GM18867 (cell line): ENCODE measurements at regions not wholly inside any gene's neighbourhood (a gene's known extent, or its start where the extent isn't known, plus 50 kb on each side); places are given as distances from the start of the nearest gene placed in this dataset.
"Not testable (repeated sequence)": the region's sequence is repeated elsewhere in the genome, so short reads cannot be mapped to it uniquely, and the experiment has no call there.

ENCODE experiments used
- ATAC-seq: cut with Tn5 transposase; IDR thresholded peaks from one replicate; pipeline ENCODE4 v1.9.1; 2021; ENCODE audit warnings: mild to moderate bottlenecking, moderate library complexity; ENCODE audit not compliant: unreplicated experiment

DNA sequence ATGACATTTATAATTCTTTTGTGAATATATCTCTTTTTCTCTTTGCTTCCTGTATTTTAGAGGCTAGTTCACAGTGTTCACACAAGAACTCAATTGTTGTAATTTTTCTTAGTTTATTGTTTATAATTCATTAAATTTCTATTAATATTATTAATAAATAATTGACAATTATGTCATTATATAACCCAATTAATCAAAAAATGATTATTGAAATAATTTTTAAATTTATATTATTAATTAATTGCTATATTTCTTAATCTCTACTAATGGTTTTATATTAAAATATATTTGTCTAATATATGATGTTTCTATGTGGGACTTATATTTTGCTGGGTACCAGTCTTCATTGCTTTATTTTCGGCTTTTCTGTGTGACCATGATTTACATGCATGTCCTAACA lies 618.4 kb downstream of the CDH9 start:
- ATAC-seq: no peak

DNA sequence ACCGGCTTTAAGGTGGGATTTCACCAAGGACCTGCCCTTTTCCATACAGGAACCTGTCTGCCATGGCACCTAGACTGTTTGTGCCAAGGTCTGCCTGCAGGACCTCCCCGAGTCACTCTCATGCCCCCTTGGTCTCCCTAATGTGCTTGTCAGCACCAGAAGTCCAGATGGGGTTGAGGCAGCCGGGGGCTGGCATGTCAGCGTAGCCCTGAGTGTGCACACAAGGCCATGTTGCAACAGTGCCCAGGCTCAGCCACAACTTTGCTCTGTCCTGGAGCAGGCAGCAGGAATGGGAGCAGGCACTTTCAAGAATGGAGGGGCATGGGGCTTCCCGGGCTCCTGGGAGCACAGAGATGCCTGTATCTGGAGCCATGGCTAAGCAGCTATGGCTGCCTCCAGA lies 621.5 kb downstream of the CDH9 start:
- no peak for ATAC-seq

DNA sequence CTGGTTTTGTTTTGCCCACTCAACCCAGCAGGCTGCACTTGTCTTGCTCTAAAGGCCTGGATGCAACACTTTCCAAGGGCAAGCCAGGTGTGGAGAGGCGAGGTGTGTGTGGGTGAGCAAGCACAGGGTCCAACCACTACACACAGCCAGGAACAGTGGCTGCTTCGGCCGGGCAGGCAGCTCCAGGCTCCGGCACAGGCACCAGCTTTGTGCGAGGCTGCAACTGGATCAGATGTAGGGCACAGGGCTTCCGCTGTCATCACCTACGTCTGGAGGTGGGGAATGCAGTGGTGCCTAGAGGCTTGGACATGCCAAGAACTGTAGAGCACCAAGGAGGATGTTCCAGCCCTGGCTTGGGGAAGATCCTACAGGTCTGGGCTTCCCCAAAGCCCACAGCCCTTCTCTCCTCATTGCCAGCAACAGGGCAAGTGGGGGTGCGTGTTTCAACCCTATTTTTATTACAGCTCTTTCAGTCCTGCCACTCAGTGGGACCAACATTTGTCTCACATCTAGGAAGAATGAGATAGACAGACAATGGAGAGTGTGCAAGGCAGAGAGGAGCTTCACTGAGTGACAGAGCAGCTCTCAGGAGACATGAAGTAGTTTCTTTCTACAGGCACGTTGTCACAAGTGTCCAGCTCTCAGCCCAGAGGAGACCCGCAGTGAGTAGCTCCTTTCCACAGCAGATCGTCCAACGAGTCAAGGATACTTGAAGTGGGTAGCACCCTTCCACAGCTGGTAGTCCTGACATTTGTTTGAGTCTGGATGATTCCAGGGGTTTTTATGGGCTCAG lies 622.2 kb downstream of the CDH9 start:
- no peak for ATAC-seq

DNA sequence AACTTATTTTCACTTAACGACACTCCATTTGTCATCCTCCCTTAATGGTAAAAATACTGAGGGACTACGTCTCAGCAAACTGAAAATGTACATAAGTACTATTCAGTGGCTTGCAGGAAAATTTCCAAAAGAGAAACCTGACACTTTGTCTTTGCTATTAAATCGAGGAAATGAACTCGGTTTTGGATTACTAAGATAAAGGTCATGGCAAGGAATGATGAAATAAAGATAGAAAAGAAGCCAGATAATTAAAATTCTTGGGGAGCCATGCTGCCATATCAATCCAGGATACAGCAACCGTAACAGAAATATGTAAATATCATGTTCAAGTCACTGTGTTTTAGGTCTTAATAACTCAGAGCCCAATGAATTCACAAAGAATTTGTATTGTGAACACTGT lies 647.8 kb downstream of the CDH9 start:
- ATAC-seq: no peak

DNA sequence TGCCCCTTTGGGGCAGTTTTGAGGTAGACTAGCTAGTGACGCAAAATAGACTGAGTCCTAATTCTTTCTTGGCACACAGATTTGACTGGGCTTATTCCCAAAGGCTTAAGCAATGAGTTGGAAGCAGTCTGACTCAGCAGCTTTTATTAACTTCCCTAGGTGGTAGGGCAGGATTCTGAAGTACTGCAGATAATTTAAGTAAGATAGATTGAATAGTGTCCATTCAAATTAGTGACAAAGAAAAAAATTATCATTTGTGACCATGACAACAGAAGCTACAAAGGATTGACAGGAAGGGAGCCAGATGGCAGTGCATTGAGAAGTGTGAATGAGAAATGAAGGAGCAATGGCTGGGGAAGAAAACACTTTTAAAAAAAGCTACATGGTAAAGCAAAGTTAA lies 649.4 kb downstream of the CDH9 start:
- no peak for ATAC-seq

DNA sequence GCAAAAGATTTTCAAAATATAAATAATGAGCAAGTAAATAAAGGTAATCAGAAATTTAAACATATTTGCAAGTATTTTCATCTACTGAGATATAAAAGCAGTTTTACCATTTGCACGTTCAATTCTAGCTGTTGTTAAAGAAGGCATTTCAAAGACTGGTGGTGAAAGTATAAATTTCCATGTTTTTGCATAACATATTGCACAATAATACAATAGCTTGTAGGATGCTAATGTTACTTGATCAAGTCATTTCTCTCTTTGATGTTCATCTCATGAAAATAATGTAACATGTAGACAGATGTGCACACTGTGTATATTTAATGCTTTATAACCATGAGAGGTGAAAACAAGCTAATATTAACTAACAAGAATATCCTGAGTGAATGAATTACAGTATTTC lies 651.9 kb downstream of the CDH9 start:
- ATAC-seq: no peak

DNA sequence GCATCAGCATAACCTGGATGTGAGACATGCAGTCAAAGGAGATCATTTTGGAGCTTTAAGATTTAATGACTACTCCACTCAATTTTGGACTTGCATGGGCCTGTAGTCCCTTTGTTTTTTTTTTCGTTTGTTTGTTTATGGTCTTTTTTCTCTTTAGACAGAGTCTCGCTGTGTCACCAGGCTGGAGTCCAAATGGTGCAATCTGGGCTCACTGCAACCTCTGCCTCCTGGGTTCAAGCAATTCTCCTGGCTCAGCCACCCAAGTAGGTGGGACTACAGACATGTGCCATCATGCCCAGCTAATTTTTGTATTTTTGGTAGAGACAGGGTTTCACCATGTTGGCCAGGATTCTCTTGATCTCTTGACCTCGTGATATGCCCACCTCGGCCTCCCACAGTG lies 673.8 kb downstream of the CDH9 start:
- not testable (repeated sequence) for ATAC-seq

DNA sequence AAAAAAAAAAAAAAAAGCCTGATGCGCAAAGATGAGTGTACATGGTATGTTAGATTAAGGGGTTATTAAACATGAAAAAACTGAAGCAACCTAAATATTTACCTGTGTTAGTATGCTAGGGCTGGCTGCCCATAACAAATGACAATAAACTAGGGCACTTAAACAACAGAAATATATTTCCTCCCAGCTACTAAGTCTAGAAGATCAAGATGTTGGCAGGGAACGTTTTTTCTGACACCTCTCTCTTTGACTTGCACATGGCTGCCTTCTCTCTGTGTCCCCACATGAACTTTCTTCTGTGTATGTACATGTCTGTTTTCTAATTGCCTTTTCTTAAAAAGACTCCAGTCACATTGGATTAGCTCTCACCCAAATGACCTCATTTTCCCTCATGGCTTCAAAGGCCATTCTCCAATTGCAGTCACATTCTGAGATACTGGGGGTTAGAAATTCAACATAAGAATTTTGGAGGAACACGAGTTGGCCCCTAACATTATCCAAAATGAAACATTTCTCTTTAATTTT lies 694.5 kb downstream of the CDH9 start:
- no peak for ATAC-seq

DNA sequence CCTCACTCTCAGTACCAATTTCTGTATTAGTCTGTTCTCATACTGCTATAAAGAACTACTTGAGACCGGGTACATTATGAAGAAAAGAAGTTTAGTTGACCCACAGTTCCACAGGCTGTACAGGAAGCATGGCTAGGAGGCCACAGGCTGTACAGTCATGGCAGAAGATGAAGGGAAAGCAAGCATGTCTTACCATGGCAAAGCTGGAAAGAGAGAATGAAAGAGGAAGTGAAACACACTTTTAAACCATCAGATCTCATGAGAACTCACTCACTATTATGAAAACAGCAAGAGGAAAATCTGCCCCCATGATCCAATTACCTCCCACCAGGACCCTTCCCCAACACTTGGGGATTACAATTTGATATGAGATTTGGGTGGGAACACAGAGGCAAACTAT lies 698.8 kb downstream of the CDH9 start:
- ATAC-seq: no peak

DNA sequence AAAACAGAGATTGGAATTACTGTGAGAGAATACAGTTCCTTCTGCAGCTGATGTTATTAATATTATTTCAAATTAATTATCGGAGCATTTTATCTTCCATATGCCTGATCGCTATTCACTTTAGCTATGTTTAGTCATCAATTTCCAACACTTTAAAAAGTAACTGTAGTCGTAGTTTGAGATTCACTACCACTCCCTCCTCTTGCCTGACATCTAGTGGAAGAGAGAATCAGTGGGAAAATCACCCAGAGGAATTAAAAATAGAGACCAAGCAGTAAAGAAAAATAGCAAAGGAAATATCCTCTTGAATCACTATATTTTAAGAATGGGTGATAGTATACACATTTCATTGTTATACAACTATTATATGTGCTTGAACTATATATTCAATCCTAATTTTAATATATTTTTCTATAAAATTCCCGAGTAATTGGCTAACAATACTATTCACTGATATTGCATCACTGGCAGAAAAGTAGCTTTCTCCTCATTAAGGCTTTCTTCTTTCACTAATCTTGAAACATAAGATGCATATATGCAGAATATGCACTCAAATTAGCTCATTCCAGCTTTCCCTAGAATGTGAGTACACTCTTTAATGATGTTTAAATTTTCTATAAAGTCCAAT lies 708.7 kb downstream of the CDH9 start:
- ATAC-seq: no peak

DNA sequence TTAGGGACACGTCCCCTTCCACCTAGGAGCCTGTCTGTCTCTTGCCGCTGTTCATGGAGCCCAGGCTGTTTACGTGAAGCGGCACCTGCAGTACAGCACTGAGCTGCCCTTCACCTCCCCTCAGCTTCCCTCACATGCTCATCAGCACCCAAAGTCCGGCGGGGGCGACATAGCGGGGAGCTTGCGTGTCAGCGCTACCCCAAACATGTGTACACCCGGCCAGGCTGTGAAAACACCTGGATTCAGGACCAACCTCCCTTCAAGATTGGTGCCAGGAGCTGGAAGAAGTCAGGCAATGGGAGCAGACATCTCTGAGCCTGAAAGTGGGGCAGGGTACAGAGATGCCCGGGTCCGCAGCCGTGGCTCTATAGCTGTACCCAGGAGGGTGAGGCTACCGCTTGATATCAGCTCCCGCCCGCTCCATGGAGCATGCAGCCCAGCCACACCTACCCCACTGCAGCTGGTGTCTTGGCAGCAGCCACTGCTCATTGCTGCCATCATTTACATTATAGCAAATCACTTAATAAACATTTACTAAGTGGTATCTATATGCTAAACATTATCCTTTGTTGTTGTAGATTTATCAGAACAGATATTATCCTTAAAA lies 712.1 kb downstream of the CDH9 start:
- no peak for ATAC-seq

DNA sequence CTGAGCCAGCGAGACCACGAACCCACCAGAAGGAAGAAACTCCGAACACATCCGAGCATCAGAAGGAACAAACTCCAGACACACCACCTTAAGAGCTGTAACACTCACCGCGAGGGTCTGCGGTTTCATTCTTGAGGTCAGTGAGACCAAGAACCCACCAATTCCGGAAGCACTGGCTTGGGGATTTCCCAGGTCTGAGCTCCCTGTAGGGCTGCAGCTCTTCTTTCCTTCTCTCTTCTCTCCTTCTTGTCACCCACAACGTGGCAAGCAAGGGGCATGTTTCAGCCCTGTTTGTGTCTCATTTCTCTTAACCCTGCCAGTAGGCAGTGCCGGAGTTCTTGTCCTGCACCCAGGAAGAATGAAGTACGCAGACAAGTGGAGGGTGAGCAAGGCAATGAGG lies 713.0 kb downstream of the CDH9 start:
- not testable (repeated sequence) for ATAC-seq

DNA sequence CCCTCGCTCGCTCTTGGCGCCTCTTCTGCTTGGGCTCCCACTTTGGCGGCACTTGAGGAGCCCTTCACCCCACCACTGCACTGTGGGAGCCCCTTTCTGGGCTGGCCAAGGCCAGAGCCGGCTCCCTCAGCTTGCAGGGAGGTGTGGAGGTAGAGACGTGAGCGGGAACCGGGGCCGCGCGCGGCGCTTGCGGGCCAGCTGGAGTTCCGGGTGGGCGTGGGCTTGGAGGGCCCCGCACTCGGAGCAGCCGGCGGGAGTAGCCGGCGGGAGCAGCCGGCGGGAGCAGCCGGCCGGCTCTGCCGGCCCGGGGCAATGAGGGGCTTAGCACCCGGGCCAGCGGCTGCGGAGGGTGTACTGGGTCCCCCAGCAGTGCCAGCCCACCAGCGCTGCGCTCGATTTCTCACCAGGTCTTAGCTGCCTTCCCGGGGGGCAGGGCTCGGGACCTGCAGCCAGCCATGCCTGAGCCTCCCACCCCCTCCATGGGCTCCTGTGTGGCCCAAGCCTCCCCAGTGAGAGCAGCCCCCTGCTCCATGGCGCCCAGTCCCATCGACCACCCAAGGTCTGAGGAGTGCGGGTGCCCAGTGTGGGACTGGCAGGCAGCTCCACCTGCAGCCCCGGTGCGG lies 714.0 kb downstream of the CDH9 start:
- ATAC-seq: not testable (repeated sequence)

DNA sequence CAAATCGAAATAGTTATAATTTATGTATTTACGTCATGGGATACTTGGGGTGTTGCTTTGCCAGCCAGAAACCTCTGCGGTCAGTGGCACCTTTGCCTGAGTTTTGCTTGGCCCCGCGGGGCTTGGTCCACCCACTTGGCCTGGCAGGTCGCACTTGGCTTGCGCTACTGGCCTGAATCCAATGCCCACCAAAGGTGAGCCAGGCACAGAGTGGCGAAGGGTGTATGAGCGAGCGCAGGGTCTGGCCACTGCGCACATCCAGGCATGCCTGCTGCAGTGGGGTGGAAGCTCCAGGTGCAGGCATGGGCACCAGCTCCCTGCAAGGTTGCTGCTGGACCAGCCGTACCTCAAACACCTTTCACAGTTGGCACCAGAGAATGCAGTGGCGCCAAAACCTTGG lies 714.6 kb downstream of the CDH9 start:
- no peak for ATAC-seq

DNA sequence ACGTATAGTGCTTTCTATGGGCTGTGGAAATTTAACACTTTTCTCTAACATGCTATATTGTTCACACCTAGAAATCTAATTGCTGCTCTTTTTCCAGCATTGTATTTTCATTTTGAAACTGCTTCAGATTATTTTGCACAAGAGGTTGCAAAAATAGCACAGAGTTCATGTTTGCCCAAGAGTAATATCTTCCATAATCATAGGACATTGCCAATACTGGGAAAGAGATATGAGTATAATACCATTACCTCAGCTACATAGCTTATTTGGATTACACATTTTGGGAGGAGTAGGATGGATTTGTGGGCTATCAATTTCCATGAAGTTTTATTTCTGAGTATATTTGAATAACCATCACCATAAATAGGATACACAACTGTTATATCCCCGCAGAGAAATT lies 717.1 kb downstream of the CDH9 start:
- ATAC-seq: no peak

DNA sequence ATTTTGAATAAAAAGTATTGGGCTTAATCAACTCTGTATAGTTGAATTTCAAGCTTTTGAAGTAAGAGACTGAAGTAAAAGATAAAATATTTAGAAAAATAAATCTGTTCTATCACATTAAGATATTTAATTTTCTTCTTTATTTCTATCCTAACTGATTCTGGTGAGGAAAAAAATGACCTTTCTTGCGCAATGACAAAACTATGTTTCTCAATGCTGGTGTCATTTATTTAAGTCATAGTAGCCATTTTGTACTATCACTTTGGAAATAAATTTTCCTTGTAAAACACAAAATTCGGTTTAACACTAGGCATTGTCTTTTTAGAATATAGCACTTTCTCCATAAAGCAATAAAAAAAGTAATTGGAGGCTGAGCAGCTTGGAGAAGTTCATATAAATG lies 728.0 kb downstream of the CDH9 start:
- ATAC-seq: no peak

DNA sequence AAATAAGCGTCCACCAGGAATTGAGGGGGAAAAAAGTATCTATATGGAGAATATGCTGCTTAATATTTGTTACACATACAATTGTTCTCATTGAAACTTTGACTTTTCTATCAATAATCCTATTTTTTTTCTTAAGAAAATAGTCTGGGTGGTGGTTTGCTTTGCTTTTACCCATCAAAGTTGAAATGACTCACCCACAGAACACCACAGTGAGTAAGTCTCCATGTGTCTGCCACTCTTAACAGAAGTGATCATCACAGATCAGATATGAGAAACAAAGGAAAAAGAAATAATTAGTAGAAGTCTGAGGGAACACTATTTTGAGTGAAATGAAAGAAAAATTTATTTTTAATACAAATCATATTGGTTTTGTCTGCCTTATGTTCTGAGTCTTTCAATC lies 742.8 kb downstream of the CDH9 start:
- no peak for ATAC-seq

DNA sequence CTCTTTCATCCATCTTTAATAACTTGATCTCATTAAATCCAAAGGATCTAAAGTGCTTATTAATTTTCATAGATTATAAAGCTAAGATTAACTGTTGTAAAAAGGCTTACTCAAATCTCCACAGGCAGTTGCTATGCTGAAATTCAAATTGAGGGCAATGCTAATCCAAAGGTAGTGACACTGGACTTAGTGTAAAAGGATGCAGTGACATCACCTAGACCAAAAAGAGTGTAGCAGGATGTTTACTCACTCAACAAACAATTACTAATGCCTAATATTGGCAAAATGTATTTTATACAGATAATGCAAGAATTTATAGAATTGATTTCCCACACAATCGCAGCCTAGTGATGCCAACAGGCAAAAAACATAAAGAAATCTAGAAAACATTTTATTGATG lies 756.2 kb downstream of the CDH9 start:
- ATAC-seq: no peak

DNA sequence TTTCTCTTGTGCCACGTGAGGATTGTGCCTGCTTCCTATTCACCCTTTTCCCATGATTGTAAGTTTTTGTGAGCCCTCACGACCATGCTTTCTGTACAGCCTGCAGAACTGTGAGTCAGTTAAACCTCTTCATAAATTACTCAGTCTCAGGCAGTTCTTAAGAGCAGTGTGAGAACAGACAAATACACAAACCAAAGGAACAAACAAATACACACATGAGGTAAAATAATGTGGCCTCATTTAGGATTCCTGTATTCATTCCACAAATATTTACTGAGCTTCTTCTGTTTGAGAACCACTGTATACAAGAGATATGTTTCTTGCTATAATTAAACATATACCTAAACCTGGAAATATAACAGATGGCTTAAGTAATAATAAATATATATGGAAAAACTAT lies 760.3 kb downstream of the CDH9 start:
- ATAC-seq: no peak

DNA sequence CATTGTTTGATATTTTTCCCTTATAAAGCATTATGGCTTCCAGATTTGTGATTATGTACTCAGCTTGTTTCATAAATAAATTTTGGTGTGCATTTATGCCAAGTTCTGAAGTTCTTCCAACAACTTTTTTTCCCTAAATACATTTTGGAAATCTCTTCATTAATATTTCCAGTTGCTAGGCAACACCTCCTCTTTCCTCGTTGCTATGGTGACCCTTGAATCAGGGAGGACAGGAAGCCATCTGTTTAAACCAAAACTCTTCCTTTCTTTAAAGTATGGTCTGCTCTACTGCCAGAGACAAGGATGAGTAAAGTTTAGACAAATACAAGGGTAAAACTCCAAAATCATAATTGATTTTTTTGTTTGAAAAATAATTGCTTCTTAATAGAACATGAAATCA lies 779.3 kb downstream of the CDH9 start:
- ATAC-seq: no peak

DNA sequence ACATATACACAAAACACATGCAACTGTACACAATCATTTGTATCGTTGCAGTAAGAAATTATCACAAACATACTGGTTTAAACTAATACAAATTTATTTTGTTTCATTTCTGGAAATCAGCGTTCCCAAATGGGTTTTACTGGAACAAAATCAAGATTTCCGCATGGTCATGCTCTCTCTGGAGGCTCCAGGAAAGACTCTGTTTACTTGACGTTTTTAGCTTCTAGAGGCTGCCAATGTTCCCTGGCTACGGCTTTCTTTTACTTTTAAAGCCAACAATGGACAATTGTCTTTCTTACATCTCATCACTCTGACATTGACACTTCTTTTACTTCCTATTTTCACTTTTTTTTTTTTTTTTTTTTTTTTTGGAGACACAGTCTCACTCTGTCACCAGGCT lies 793.1 kb downstream of the CDH9 start:
- ATAC-seq: no peak

DNA sequence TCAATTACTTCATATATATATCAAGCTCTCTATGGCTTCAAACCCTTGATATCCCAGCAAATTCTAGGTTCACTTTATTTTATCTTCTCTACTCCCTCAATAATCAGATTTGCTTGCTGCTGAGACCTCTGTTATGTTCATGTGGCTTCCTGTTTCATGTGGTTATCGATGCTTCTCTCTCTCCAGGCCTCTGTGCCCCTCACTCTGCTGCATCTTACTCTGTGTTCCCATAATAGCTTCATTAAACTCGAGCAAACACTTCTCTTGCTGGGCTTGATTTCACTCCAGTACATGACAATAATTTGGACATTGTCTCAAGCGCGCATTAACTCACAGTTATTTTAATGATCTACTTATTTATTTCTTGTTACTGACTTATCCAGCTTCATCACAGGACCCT lies 798.8 kb downstream of the CDH9 start:
- ATAC-seq: no peak
